NCI-H128 (cell line): ENCODE measurements at regions not wholly inside any gene's neighbourhood (a gene's known extent, or its start where the extent isn't known, plus 50 kb on each side); places are given as distances from the start of the nearest gene placed in this dataset.

Experiments
- DNase-seq: peaks from one replicate; lab custom pipeline; 2025; ENCODE audit not compliant: unreplicated experiment; lab: John Stamatoyannopoulos, UW

- no peak for DNase-seq
Observed at GRCh38 chr2:75287624-75288316, 88.5 kb upstream of the TACR1 start.

GRCh38 chr2:75284345-75284744, 85.0 kb upstream of the TACR1 start:
- no peak for DNase-seq

- no peak for DNase-seq
Observed at GRCh38 chr2:75278821-75279379, 79.6 kb upstream of the TACR1 start.

GRCh38 chr2:75278314-75278713, 79.0 kb upstream of the TACR1 start:
- DNase-seq: no peak

- DNase-seq: no peak
Observed at GRCh38 chr2:75277111-75277510, 77.8 kb upstream of the TACR1 start.

- DNase-seq: no peak
Observed at GRCh38 chr2:75276093-75277029, 77.0 kb upstream of the TACR1 start.

- DNase-seq: no peak
Observed at GRCh38 chr2:75274936-75275335, 75.6 kb upstream of the TACR1 start.

- no peak for DNase-seq
Observed at GRCh38 chr2:75268112-75268511, 68.8 kb upstream of the TACR1 start.

GRCh38 chr2:75261923-75262322, 62.6 kb upstream of the TACR1 start:
- DNase-seq: no peak

GRCh38 chr2:75260946-75261345, 61.6 kb upstream of the TACR1 start:
- DNase-seq: no peak

GRCh38 chr2:75258620-75259019, 59.3 kb upstream of the TACR1 start:
- DNase-seq: no peak

- DNase-seq: no peak
Observed at GRCh38 chr2:75256485-75256884, 57.2 kb upstream of the TACR1 start.

GRCh38 chr2:75253526-75253925, 54.2 kb upstream of the TACR1 start:
- no peak for DNase-seq

- DNase-seq: no peak
Observed at GRCh38 chr2:75251896-75252295, 52.6 kb upstream of the TACR1 start.
